Loucy (cell line): ENCODE measurements at regions not wholly inside any gene's neighbourhood (a gene's known extent, or its start where the extent isn't known, plus 50 kb on each side); places are given as distances from the start of the nearest gene placed in this dataset.

Source experiments
- H2AFZ ChIP-seq: fragments of 200-600 bp; sonication (generic); 2 replicates; pipeline ENCODE4 v1.6.0; 2016; ENCODE audit warnings: antibody characterized with exemption, mild to moderate bottlenecking, low read length, moderate library complexity
- H3F3A ChIP-seq: fragments of 200-600 bp; 2 replicates; pipeline ENCODE4 v1.6.0; 2016; ENCODE audit warnings: antibody characterized with exemption, low read depth, mild to moderate bottlenecking
- H3K27me3 ChIP-seq: fragments of 200-600 bp; sonication (generic); 2 replicates; pipeline ENCODE4 v1.6.1; 2014; ENCODE audit warnings: low read length, mild to moderate bottlenecking; ENCODE audit not compliant: insufficient read depth, poor library complexity, severe bottlenecking
- H3K36me3 ChIP-seq: fragments of 200-600 bp; sonication (generic); 2 replicates; pipeline ENCODE4 v1.6.1; 2016; ENCODE audit warnings: low read length; ENCODE audit not compliant: insufficient read depth
- H3K4me1 ChIP-seq: fragments of 200-600 bp; sonication (generic); 2 replicates; pipeline ENCODE4 v1.5.1; 2014; ENCODE audit warnings: low read length, mild to moderate bottlenecking; ENCODE audit not compliant: insufficient read depth, poor library complexity, severe bottlenecking
- H3K4me2 ChIP-seq: fragments of 200-600 bp; sonication (generic); 2 replicates; pipeline ENCODE4 v1.6.0; 2014; ENCODE audit warnings: antibody characterized with exemption, low read length, low read depth, mild to moderate bottlenecking; ENCODE audit not compliant: poor library complexity, severe bottlenecking
- H3K4me3 ChIP-seq: fragments of 200-600 bp; sonication (generic); 2 replicates; pipeline ENCODE4 v1.5.1; 2014; ENCODE audit warnings: low read length, mild to moderate bottlenecking, mixed read lengths; ENCODE audit not compliant: poor library complexity, severe bottlenecking
- H3K79me2 ChIP-seq: fragments of 200-600 bp; sonication (generic); 2 replicates; pipeline ENCODE4 v1.6.1; 2014; ENCODE audit warnings: low read length; ENCODE audit not compliant: insufficient read depth
- H3K9ac ChIP-seq: fragments of 200-600 bp; sonication (generic); 2 replicates; pipeline ENCODE4 v1.6.0; 2014; ENCODE audit warnings: mild to moderate bottlenecking, low read depth, low read length, moderate library complexity; ENCODE audit not compliant: poor library complexity, severe bottlenecking
- H3K9me2 ChIP-seq: fragments of 200-600 bp; sonication (generic); replicated peaks from 2 replicates; pipeline ENCODE4 v1.6.1; 2016; ENCODE audit warnings: low read depth, low read length, mixed read lengths
- H3K9me3 ChIP-seq: fragments of 200-600 bp; sonication (generic); 2 replicates; pipeline ENCODE4 v1.6.1; 2014; ENCODE audit warnings: mild to moderate bottlenecking, antibody characterized with exemption, low read length, low read depth; ENCODE audit not compliant: insufficient read depth
- H4K20me1 ChIP-seq: fragments of 200-600 bp; sonication (generic); 2 replicates; pipeline ENCODE4 v1.6.0; 2014; ENCODE audit warnings: antibody characterized with exemption, low read length, mild to moderate bottlenecking; ENCODE audit not compliant: insufficient read depth, poor library complexity, severe bottlenecking
- CTCF ChIP-seq: fragments of 200-600 bp; sonication (generic); conservative IDR thresholded peaks from 2 replicates; pipeline ENCODE4 v1.5.1; 2014; ENCODE audit warnings: mild to moderate bottlenecking, antibody characterized with exemption, low read length
- EZH2phosphoT487 ChIP-seq: fragments of 200-600 bp; IDR thresholded peaks from 2 replicates; pipeline ENCODE4 v1.6.1; 2018; ENCODE audit warnings: antibody characterized with exemption, mild to moderate bottlenecking, moderate library complexity, borderline replicate concordance

DNA sequence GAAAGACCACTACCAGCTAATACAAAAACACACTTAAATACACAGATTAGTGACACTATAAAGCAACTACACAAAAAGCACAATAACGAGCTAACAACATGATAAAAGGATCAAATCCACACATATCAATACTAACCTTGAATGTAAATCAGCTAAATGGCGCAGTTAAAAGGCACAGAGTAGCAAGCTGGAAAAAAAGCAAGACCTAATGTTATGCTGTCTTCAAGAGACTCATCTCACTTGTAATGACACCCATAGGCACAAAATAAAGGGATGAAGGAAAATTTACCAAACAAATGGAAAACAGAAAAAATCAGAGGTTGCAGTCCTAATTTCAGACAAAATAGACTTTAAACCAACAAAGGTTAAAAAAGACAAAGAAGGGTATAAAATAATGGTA is 86.3 kb downstream of the NUS1 start:
- no peaks in the 10 kb centered on the region for H3K79me2 ChIP-seq
- no peaks in the 10 kb centered on the region for H4K20me1 ChIP-seq
- no peak overlapping the region for H3K4me3 ChIP-seq
- TF ChIP-seq CTCF (no peak), EZH2phosphoT487 (no peak)
- no peaks in the 10 kb centered on the region for H3K27me3 ChIP-seq
- no peaks in the 10 kb centered on the region for H3K36me3 ChIP-seq
- H3K9me3 ChIP-seq = 0 out of 2 replicates have a peak, but pooled peaks cover 8% of the 10 kb centered on the region
- H3K4me1 ChIP-seq = no peaks in the 10 kb centered on the region
- no peak overlapping the region for H3K4me2 ChIP-seq
- H3K9ac ChIP-seq = no peak overlapping the region
- H3K9me2 ChIP-seq = no peaks in the 10 kb centered on the region
- no peaks in the 10 kb centered on the region for H3F3A ChIP-seq
- no peak overlapping the region for H2AFZ ChIP-seq

- no peaks in the 10 kb centered on the region for H3K9me3 ChIP-seq
- no peak overlapping the region for H3K4me2 ChIP-seq
- H3K4me1 ChIP-seq = no peaks in the 10 kb centered on the region
- H3K79me2 ChIP-seq = no peaks in the 10 kb centered on the region
- H4K20me1 ChIP-seq = no peaks in the 10 kb centered on the region
- no peak overlapping the region for H3K9ac ChIP-seq
- no peak overlapping the region for H3K4me3 ChIP-seq
- H3F3A ChIP-seq = no peaks in the 10 kb centered on the region
- no peaks in the 10 kb centered on the region for H3K27me3 ChIP-seq
- H2AFZ ChIP-seq = no peak overlapping the region
- no peak for TF ChIP-seq EZH2phosphoT487
- no peak for TF ChIP-seq CTCF
- no peaks in the 10 kb centered on the region for H3K36me3 ChIP-seq
- no peaks in the 10 kb centered on the region for H3K9me2 ChIP-seq
Measured at GRCh38 chr6:117771403-117771802, 96.1 kb downstream of the NUS1 start.

GRCh38 chr6:117776441-117776840 is 101.2 kb downstream of the NUS1 start:
- Histone ChIP-seq H2AFZ (peak overlapping the region; percentile 32; the same call in 1 of the 2 replicates), H3K27me3 (no peaks in the 10 kb centered on the region), H3K4me1 (no peaks in the 10 kb centered on the region), H3K9me3 (no peaks in the 10 kb centered on the region), H4K20me1 (no peaks in the 10 kb centered on the region), H3K9me2 (no peaks in the 10 kb centered on the region), H3K9ac (no peak overlapping the region), H3K79me2 (no peaks in the 10 kb centered on the region), H3K4me2 (no peak overlapping the region), H3F3A (no peaks in the 10 kb centered on the region), H3K36me3 (no peaks in the 10 kb centered on the region), H3K4me3 (no peak overlapping the region)
- TF ChIP-seq EZH2phosphoT487 = no peak
- TF ChIP-seq CTCF = peak; percentile 55
